Adrenal gland (tissue), 5 donors: ENCODE measurements at regions not wholly inside any gene's neighbourhood (a gene's known extent, or its start where the extent isn't known, plus 50 kb on each side); places are given as distances from the start of the nearest gene placed in this dataset.

ENCODE experiments used
- CTCF ChIP-seq, 6 experiments: fragments of 450-650 bp in 4 of 6; fragments of 200-600 bp in 2 of 6; sonication (generic) in 1 of 6; IDR thresholded peaks; 1 replicate in 5 of 6; 2 replicates in 1 of 6; pipeline versions ENCODE4 v1.5.1 to v1.8.0; 2016 to 2021; ENCODE audit warnings: antibody characterized with exemption in 6 of 6, mild to moderate bottlenecking in 2 of 6, moderate library complexity in 1 of 6
- POLR2A ChIP-seq, 2 donors: fragments of 450-650 bp; IDR thresholded peaks; one replicate each; pipeline ENCODE4 v1.6.1; 2017; ENCODE audit warnings: antibody characterized with exemption in 2 of 2, mild to moderate bottlenecking in 2 of 2, moderate library complexity in 1 of 2
- donor health status: DM: no; HTN: no; CAD: no.

DNA sequence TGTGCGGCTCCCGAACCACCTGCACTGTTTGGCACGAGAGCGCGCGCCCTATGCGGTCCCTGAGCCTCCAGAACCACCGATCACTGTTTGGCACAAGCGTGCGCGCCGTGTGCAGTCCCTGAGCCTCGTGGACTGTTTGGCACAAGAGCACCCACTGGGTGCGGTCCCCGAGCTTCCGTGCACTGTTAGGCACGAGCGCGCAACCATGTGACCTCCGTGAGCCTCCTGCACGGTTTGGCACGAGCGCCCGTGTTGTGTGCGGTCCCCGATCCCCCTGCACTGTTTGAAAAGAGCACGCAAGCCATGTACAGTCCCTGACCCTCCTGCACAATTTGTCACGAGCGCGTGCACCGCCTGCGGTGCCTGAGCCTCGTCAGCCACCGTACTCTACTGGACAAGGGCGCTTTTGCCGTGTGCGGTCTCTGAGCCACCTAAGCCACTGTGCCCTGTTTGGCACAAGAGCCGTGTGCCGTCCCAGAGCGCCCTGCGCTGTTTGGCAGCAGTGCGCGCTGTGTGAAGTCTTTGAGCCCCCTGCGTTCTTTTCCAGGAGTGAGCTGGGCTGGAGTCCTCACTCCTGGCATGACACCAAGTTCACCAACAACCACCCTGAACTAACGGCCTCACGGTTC lies 163.7 kb upstream of the USP9Y start:
- no peak for TF ChIP-seq CTCF (IDR thresholded peaks at IDR 0.05)
- TF ChIP-seq POLR2A (IDR thresholded peaks at IDR 0.05), result no peak
